Suprapubic skin (tissue), 4 donors: ENCODE measurements at regions not wholly inside any gene's neighbourhood (a gene's known extent, or its start where the extent isn't known, plus 50 kb on each side); places are given as distances from the start of the nearest gene placed in this dataset.

Source experiments
- POLR2A ChIP-seq, 2 donors: fragments of 450-650 bp; IDR thresholded peaks; one replicate each; pipeline ENCODE4 v1.6.1; 2017; ENCODE audit warnings: antibody characterized with exemption in 2 of 2, mild to moderate bottlenecking in 2 of 2, moderate library complexity in 2 of 2
- POLR2AphosphoS5 ChIP-seq, 3 donors: sonication (generic); formaldehyde crosslinking; IDR thresholded peaks; one replicate each; pipeline ENCODE4 v1.6.1; 2017; ENCODE audit warnings: antibody characterized with exemption in 3 of 3
- TF ChIP-seq, protein P1 (sequence below), 2 donors: fragments of 200-600 bp in 1 of 2; fragments of 450-650 bp in 1 of 2; sonication (generic) in 1 of 2; IDR thresholded peaks; one replicate each; pipeline ENCODE4 v1.5.1; 2016 to 2019; ENCODE audit warnings: antibody characterized with exemption in 2 of 2, mild to moderate bottlenecking in 1 of 2, moderate library complexity in 1 of 2

DNA sequence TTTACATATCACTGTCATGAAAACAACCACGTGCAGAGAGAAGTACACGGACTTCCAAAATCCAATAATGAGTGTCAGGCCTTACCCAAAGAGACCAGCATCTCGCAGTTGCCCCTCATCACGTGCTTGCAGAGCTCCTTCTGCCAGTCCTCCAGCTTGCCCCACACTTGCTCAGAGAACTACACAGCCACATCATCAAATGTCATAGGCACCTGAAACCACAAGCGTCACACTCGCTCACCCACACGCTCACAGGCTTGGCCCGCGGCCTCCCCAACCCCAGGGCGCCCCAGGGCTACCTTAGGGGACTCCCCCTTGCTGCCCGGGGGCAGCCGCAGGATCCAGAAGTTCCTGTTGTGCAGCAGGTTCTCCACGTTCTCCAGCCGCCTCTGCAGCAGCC is 123.4 kb upstream of the ZNF746 start:
- no peak for TF ChIP-seq POLR2A (IDR thresholded peaks at IDR 0.05)
- TF ChIP-seq, protein P1, sequence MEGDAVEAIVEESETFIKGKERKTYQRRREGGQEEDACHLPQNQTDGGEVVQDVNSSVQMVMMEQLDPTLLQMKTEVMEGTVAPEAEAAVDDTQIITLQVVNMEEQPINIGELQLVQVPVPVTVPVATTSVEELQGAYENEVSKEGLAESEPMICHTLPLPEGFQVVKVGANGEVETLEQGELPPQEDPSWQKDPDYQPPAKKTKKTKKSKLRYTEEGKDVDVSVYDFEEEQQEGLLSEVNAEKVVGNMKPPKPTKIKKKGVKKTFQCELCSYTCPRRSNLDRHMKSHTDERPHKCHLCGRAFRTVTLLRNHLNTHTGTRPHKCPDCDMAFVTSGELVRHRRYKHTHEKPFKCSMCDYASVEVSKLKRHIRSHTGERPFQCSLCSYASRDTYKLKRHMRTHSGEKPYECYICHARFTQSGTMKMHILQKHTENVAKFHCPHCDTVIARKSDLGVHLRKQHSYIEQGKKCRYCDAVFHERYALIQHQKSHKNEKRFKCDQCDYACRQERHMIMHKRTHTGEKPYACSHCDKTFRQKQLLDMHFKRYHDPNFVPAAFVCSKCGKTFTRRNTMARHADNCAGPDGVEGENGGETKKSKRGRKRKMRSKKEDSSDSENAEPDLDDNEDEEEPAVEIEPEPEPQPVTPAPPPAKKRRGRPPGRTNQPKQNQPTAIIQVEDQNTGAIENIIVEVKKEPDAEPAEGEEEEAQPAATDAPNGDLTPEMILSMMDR (IDR thresholded peaks at IDR 0.05): no peak
- no peak for TF ChIP-seq POLR2AphosphoS5 (IDR thresholded peaks at IDR 0.05)
